Endothelial cell (in vitro differentiated cells): ENCODE measurements at regions not wholly inside any gene's neighbourhood (a gene's known extent, or its start where the extent isn't known, plus 50 kb on each side); places are given as distances from the start of the nearest gene placed in this dataset.

Experiments
- DNase-seq: peaks from one replicate; pipeline ENCODE4 v3.0.0; 2021; ENCODE audit warnings: low spot score
- H3K27ac Mint-ChIP-seq: one replicate; pipeline ENCODE4 v1.8.0; 2021; ENCODE audit warnings: mixed read lengths, inconsistent platforms; ENCODE audit not compliant: unreplicated experiment
- H3K27me3 Mint-ChIP-seq: one replicate; pipeline ENCODE4 v1.8.0; 2021; ENCODE audit warnings: mild to moderate bottlenecking, moderate library complexity, mixed read lengths, inconsistent platforms; ENCODE audit not compliant: unreplicated experiment
- H3K36me3 Mint-ChIP-seq: one replicate; pipeline ENCODE4 v1.8.0; 2021; ENCODE audit warnings: mild to moderate bottlenecking, low read depth, mixed read lengths, inconsistent platforms; ENCODE audit not compliant: unreplicated experiment
- H3K4me1 Mint-ChIP-seq: one replicate; pipeline ENCODE4 v1.8.0; 2021; ENCODE audit warnings: mild to moderate bottlenecking, mixed read lengths, inconsistent platforms; ENCODE audit not compliant: unreplicated experiment
- H3K4me3 Mint-ChIP-seq: one replicate; pipeline ENCODE4 v1.8.0; 2021; ENCODE audit warnings: mild to moderate bottlenecking, mixed read lengths, inconsistent platforms; ENCODE audit not compliant: unreplicated experiment
- H3K9me3 Mint-ChIP-seq: one replicate; pipeline ENCODE4 v1.8.0; 2021; ENCODE audit warnings: mixed read lengths, inconsistent platforms; ENCODE audit not compliant: unreplicated experiment
- TF ChIP-seq, protein P1 (sequence below): fragments of 200-600 bp; sonication (generic); IDR thresholded peaks from one replicate; pipeline ENCODE4 v1.5.0; 2021; ENCODE audit warnings: antibody characterized with exemption; ENCODE audit not compliant: unreplicated experiment

DNA sequence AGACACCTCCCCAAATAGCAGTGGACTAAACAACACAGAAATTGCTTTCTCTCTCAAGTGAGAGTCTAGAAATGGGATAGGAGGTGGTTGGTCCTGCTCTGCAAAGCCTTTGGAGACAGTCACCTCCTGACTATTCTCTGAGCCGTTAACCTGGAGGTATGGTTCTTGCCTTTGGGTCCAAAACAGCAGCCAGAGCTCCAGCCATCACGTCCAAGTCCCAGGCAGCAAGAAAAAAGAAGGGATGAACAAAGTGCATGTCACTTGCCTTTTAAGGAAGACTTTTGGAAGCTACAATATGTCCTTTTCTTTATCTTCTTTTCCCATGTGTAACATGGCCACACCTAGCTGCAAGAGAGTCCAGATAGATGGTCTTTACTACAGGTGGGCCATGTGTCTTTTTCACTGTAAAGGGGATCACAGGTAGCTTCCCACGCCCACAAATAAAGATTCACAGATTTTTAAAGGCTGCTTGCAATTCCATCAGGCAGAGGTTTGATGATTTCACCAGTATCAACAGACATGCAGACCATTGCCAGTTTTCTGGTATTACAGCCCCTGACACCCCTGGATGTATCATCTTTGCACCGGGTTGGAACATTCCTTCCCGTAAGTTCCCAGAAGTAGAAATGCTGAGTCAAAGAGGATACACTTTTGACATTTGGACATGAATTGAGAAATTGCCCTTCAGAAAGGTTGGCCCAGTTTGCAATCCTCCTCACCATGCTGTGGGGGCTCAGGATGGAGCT, 66.0 kb downstream of the MYEOV start:
- Mint-ChIP-seq H3K4me1 (no peaks in the 10 kb centered on the region), H3K4me3 (no peak overlapping the region), H3K27ac (no peak overlapping the region), H3K27me3 (peaks cover 2% of the 10 kb centered on the region), H3K9me3 (no peaks in the 10 kb centered on the region), H3K36me3 (no peaks in the 10 kb centered on the region)
- peak; percentile 1 for DNase-seq
- TF ChIP-seq, protein P1, sequence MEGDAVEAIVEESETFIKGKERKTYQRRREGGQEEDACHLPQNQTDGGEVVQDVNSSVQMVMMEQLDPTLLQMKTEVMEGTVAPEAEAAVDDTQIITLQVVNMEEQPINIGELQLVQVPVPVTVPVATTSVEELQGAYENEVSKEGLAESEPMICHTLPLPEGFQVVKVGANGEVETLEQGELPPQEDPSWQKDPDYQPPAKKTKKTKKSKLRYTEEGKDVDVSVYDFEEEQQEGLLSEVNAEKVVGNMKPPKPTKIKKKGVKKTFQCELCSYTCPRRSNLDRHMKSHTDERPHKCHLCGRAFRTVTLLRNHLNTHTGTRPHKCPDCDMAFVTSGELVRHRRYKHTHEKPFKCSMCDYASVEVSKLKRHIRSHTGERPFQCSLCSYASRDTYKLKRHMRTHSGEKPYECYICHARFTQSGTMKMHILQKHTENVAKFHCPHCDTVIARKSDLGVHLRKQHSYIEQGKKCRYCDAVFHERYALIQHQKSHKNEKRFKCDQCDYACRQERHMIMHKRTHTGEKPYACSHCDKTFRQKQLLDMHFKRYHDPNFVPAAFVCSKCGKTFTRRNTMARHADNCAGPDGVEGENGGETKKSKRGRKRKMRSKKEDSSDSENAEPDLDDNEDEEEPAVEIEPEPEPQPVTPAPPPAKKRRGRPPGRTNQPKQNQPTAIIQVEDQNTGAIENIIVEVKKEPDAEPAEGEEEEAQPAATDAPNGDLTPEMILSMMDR: no peak

- Mint-ChIP-seq H3K4me1 (no peaks in the 10 kb centered on the region), H3K9me3 (no peaks in the 10 kb centered on the region), H3K27me3 (peaks cover 2% of the 10 kb centered on the region), H3K4me3 (no peak overlapping the region), H3K36me3 (no peaks in the 10 kb centered on the region), H3K27ac (no peak overlapping the region)
- peak; percentile 1 for DNase-seq
- TF ChIP-seq, protein P1: no peak
Measured at GRCh38 chr11:69360606-69361005, 66.7 kb downstream of the MYEOV start.

GRCh38 chr11:69361048-69361447, 67.1 kb downstream of the MYEOV start:
- peak; percentile 1 for DNase-seq
- Mint-ChIP-seq H3K4me1 (no peaks in the 10 kb centered on the region), H3K9me3 (no peaks in the 10 kb centered on the region), H3K36me3 (no peaks in the 10 kb centered on the region), H3K27me3 (peaks cover 2% of the 10 kb centered on the region), H3K27ac (no peak overlapping the region), H3K4me3 (no peak overlapping the region)
- TF ChIP-seq, protein P1: no peak

GRCh38 chr11:69361466-69361865, 67.5 kb downstream of the MYEOV start:
- peak; percentile 1 for DNase-seq

DNA sequence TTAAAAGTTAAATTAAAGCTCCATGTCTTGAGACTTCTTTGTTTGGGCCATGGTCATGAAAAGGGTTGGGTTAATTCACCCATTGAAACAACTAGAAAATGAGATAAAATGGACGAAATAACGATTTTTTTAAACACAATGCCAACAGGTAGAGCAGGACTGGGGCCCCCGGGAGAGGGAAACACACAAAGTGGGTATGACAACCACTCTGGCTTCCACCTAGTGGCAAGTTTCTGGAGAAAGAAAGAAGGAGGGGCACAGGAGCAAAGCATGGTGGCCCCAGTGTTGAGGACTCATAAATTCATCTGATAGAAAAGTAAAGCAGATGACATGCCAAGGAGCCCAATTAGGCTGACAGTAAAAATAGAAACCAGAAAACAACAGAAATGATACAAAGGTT, 68.4 kb downstream of the MYEOV start:
- peak; percentile 1 for DNase-seq
- no peak overlapping the region for H3K4me3 Mint-ChIP-seq
- no peaks in the 10 kb centered on the region for H3K36me3 Mint-ChIP-seq
- TF ChIP-seq, protein P1: no peak
- H3K4me1 Mint-ChIP-seq: no peaks in the 10 kb centered on the region
- H3K9me3 Mint-ChIP-seq: no peaks in the 10 kb centered on the region
- H3K27ac Mint-ChIP-seq: no peak overlapping the region
- peaks cover 2% of the 10 kb centered on the region for H3K27me3 Mint-ChIP-seq

More at GRCh38 chr11:69361466-69361865, 67.5 kb downstream of the MYEOV start:
- Mint-ChIP-seq H3K4me1 (no peaks in the 10 kb centered on the region), H3K27me3 (peaks cover 2% of the 10 kb centered on the region), H3K4me3 (no peak overlapping the region), H3K27ac (no peak overlapping the region), H3K9me3 (no peaks in the 10 kb centered on the region), H3K36me3 (no peaks in the 10 kb centered on the region)
- TF ChIP-seq, protein P1: no peak
